SK-N-SH (cell line): ENCODE measurements at regions not wholly inside any gene's neighbourhood (a gene's known extent, or its start where the extent isn't known, plus 50 kb on each side); places are given as distances from the start of the nearest gene placed in this dataset.

Experiments used
- CTCF ChIP-seq: fragments of 200-600 bp; sonication (generic); IDR thresholded peaks from 2 replicates; pipeline ENCODE4 v1.6.1; 2017; ENCODE audit warnings: antibody characterized with exemption, mild to moderate bottlenecking, moderate library complexity
- EP300 ChIP-seq, 2 experiments: IDR thresholded peaks; 2 replicates each; pipeline versions ENCODE4 v1.4.0 to v1.6.1; 2012; ENCODE audit warnings: borderline replicate concordance in 1 of 2, low read depth in 1 of 2, low read length in 1 of 2
- EZH2phosphoT487 ChIP-seq: fragments of 200-600 bp; sonication (generic); IDR thresholded peaks from 2 replicates; pipeline ENCODE4 v1.6.1; 2017; ENCODE audit warnings: low read depth, mixed run types, mild to moderate bottlenecking, antibody characterized with exemption, moderate library complexity, borderline replicate concordance
- MAX ChIP-seq: IDR thresholded peaks from 2 replicates; pipeline ENCODE4 v1.4.0; 2012; ENCODE audit warnings: low read depth
- NFIC ChIP-seq: IDR thresholded peaks from 2 replicates; pipeline ENCODE4 v1.4.0; 2012; ENCODE audit warnings: borderline replicate concordance
- PBX3 ChIP-seq: IDR thresholded peaks from 2 replicates; pipeline ENCODE4; 2012
- RAD21 ChIP-seq: IDR thresholded peaks from 2 replicates; pipeline ENCODE4 v1.6.1; 2012; ENCODE audit warnings: mild to moderate bottlenecking, low read length
- REST ChIP-seq: IDR thresholded peaks from 2 replicates; pipeline ENCODE4 v1.6.1; 2012; ENCODE audit warnings: mild to moderate bottlenecking, low read depth, low read length, moderate library complexity
- SMC3 ChIP-seq: IDR thresholded peaks from 2 replicates; pipeline ENCODE4 v1.6.1; 2012; ENCODE audit warnings: low read depth, low read length, improper control_type of control experiment
- TAF1 ChIP-seq: IDR thresholded peaks from 2 replicates; pipeline ENCODE4 v1.6.1; 2012; ENCODE audit warnings: low read depth, mild to moderate bottlenecking, low read length, moderate library complexity, borderline replicate concordance
- USF1 ChIP-seq: IDR thresholded peaks from 2 replicates; pipeline ENCODE4 v1.4.0; 2012; ENCODE audit warnings: low read depth, borderline replicate concordance

- TF ChIP-seq CTCF = no peak
- no peak for TF ChIP-seq RAD21
- TF ChIP-seq EP300 (IDR thresholded peaks at IDR 0.05; ENCODE audit: borderline replicate concordance in 1 of 2, low read depth in 1 of 2, low read length in 1 of 2) = no peak
- TF ChIP-seq PBX3 = no peak
- no peak for TF ChIP-seq USF1
- no peak for TF ChIP-seq TAF1
- no peak for TF ChIP-seq SMC3
- no peak for TF ChIP-seq NFIC
- no peak for TF ChIP-seq EZH2phosphoT487
- no peak for TF ChIP-seq MAX
- no peak for TF ChIP-seq REST
Observed at GRCh38 chr2:150626934-150627411, 139.5 kb upstream of the RND3 start.
